ENCODE measurements at regions not wholly inside any gene's neighbourhood (a gene's known extent, or its start where the extent isn't known, plus 50 kb on each side); places are given as distances from the start of the nearest gene placed in this dataset.

GRCh38 chr5:135729321-135729786 is 105.1 kb upstream of the SLC25A48 start:
- TF ChIP-seq, protein P1, sequence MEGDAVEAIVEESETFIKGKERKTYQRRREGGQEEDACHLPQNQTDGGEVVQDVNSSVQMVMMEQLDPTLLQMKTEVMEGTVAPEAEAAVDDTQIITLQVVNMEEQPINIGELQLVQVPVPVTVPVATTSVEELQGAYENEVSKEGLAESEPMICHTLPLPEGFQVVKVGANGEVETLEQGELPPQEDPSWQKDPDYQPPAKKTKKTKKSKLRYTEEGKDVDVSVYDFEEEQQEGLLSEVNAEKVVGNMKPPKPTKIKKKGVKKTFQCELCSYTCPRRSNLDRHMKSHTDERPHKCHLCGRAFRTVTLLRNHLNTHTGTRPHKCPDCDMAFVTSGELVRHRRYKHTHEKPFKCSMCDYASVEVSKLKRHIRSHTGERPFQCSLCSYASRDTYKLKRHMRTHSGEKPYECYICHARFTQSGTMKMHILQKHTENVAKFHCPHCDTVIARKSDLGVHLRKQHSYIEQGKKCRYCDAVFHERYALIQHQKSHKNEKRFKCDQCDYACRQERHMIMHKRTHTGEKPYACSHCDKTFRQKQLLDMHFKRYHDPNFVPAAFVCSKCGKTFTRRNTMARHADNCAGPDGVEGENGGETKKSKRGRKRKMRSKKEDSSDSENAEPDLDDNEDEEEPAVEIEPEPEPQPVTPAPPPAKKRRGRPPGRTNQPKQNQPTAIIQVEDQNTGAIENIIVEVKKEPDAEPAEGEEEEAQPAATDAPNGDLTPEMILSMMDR (conservative IDR thresholded peaks at IDR 0.05): peak; percentile 48
- no peak for TF ChIP-seq ZFX (IDR thresholded peaks at IDR 0.05)
